HG02884 (cell line): ENCODE measurements at regions not wholly inside any gene's neighbourhood (a gene's known extent, or its start where the extent isn't known, plus 50 kb on each side); places are given as distances from the start of the nearest gene placed in this dataset.

Experiments used
- ATAC-seq: cut with Tn5 transposase; IDR thresholded peaks from one replicate; pipeline ENCODE4 v1.9.1; 2021; ENCODE audit warnings: mild to moderate bottlenecking, moderate library complexity; ENCODE audit not compliant: unreplicated experiment

DNA sequence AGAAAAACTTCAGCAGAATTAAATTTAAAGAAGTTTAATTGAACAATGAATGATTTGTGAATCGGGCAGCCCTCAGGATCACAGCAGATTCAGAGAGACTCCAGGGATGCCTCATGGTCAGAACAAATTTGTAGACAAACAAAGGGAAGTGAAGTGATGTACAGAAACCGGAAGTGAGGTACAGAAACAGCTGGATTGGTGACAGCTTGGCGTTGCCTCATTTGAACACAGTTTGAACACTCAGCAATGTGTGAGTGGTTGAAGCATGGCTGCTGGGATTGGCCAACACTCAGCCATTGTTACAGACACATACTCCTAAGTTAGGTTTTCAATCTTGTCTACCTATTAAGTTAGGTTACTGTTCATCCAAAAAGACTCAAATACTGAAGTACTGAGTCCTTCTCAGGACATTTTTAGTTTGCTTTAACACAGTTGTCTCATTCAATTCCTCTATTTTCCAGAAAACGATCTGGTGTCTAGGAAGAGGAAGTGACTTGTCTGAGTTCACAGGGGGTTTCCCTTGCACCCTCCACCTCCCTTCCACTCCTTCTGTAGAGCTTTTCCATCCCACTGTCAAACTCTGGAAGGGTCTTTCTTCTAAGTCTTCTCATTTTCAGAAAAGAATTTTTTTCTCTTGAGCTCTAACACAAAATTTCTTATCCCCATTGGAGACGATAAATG is 137.9 kb downstream of the SLC4A3 start:
- ATAC-seq: no peak

DNA sequence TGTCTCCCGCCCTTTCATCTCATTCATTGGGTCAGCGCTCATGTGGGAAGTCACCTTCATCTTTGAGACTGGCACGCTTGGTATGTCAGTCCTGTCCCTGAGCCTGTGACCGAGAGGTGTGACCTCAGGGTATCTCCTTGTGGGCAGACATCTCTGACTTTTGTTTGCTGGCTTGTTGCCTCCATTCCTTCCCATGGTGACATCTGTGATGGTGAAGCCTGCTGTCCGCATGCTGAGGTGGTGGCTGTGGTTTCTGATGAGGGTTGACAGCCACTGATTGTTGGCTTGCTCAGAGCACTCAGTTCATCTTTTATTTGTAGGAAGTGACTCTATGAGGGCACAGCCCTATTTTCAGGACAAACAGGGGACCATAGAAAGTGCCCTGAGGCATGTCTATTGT is 139.2 kb downstream of the SLC4A3 start:
- ATAC-seq: no peak

DNA sequence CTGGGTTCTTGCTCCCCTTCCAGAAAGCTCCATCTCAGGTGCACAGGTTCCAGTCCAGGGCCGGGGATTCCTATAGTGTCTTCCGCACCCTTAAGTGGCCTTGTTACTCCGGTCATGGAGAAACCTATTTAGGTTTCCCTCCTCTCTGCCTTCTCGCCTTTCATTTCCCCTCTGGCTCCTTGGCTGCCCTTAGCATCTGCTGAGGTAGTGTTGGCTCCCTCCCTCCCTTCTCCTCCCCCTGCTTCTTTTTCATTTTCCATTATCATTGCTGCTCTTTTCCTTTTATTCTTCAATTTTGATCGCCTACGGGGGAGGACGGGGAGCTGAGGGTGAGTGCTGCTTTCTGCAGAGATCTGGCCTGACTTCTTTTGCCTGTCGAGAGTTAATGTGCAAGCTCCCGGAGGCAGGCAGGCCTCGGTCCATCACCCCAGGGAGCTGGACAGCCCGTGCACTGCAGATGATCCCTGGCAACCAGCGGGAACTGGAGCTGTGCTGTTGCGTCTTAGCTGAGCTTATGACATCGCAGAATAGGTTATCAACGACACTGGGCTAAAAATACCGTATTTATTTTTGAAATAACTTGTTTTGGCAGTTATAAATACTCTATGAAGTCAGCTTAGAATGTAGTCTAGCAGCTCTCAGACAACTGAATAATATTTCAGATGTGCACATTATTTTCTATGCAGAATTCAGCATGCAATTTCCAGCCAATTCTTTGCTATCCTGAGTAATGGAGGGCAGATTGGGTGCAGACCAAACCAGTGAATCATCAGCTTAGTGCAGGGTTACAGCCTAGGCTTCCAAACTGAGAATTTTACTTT is 141.9 kb downstream of the SLC4A3 start:
- no peak for ATAC-seq

GRCh38 chr2:219772103-219772635 is 144.7 kb downstream of the SLC4A3 start:
- no peak for ATAC-seq

GRCh38 chr2:219772697-219773096 is 145.3 kb downstream of the SLC4A3 start:
- ATAC-seq: no peak

- ATAC-seq: no peak
Observed at GRCh38 chr2:219775506-219775905, 148.1 kb downstream of the SLC4A3 start.

- ATAC-seq: no peak
Observed at GRCh38 chr2:219777388-219777787, 150.0 kb downstream of the SLC4A3 start.

DNA sequence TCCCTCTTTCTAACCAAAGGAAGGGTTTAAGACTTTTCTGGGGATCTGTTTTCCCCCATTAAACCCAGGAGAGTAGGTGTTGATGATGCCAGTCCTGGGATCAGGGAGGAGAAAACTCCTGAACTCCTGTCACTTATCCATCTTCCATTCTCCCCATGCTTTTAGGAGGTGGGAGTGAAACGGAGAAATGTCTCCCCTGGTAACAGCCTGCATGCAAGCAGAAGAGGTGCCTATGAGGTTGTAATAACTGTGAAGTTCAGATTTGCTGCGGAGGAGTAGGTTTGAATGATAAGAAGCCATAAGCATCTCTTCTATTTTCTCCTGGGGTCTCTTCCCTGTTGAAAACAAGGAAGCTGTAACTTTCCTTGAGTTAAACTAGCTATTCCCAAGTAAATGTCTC is 150.8 kb downstream of the SLC4A3 start:
- no peak for ATAC-seq

GRCh38 chr2:219782737-219783348 is 155.4 kb downstream of the SLC4A3 start:
- no peak for ATAC-seq

- no peak for ATAC-seq
Observed at GRCh38 chr2:219783359-219783975, 156.0 kb downstream of the SLC4A3 start.

DNA sequence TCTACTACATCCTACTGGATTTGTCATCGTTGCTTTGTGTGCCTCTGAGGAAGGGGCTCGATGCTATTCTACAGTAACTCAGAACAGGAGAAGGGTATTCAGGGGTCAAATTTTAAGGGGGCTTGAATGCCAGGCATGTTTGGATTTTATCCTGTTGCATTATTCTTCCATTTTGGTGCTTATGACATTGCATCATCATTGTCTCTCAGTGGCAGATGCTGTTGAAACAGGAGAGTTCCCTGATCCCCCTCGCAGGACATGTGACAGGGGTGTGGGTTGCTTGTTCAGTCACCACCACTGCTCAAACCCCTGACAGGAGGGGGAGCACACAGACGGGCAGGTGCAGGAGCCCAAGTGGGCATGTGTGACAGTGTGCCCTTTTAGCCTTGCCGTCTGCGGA is 156.7 kb downstream of the SLC4A3 start:
- no peak for ATAC-seq

- ATAC-seq: no peak
Observed at GRCh38 chr2:219789476-219789875, 162.0 kb downstream of the SLC4A3 start.

DNA sequence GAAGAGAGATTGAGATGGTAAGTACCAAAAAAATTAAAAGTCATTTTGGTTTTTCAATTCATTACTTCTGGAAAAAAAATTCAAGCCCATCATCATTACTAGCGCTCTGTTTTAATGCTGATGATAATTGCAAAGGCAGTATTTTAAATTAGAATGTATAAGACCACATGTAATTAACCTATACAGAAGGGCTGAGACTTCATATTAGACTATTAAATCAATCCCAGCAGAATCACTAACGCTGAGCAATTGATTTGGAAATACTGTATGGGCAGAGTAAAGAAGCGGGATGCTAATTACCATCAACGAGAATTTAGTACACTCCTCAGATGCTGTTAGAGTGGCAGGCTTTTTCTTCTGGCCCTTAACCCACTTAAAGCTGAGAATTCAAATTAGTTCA is 165.0 kb downstream of the SLC4A3 start:
- no peak for ATAC-seq

DNA sequence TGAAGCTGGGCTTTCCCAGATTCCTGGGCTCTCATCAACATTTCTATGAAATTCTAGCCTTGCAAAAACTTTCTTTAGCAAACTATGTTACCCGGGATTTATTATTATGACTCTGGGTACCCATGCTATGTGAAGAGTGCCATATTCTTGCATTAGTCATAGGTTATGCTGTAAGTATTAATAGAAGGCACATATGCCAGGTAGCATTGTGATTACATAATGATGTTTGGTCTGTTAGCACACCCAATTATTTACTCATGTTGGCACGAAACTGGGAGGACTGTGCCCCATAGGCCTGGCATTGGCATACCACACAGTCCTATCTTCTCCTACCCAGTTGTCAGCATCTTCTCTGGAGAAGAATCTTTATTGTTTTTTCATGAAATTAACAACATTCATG is 171.0 kb downstream of the SLC4A3 start:
- no peak for ATAC-seq

DNA sequence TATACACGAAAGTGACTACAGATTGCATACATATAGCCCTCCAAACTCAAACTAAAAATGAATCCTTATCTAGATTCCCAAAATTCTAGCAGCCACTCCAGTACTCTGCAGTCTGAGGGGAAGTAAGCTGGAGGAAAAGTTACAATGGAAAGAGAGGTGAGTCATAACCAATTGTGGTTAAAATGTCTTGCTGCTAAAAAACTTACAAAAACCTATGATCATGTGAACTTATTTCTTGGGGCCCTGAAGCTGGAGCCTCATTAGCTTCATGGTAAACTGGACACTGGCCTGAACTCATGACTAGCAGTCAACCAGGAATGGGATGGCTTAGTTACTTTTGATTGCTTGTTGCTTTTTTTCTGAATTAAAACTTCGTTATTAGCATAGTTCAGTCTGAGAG is 175.9 kb downstream of the SLC4A3 start:
- ATAC-seq: no peak

DNA sequence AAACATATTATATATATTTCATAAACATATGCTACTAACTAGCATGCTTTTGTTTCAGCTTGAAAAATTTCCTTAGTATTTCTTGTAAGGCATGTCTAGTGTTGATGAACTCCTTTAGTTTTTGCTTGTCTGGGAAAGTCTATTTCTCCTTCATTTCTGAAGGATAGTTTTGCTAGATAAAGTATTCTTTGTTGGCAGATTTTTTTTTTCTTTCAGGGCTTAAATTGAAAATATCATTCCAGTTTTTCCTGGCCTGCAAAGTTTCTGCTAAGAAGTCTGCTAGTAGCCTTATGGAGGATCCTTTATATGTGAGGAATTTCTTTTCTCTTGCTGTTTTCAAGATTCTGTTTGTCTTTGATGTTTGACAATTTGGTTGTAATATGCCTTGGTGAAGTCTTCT is 183.5 kb downstream of the SLC4A3 start:
- no peak for ATAC-seq

- ATAC-seq: no peak
Observed at GRCh38 chr2:219812672-219813071, 185.2 kb downstream of the SLC4A3 start.

GRCh38 chr2:219820767-219821166 is 193.3 kb downstream of the SLC4A3 start:
- ATAC-seq: no peak

- no peak for ATAC-seq
Observed at GRCh38 chr2:219823574-219823973, 196.1 kb downstream of the SLC4A3 start.

DNA sequence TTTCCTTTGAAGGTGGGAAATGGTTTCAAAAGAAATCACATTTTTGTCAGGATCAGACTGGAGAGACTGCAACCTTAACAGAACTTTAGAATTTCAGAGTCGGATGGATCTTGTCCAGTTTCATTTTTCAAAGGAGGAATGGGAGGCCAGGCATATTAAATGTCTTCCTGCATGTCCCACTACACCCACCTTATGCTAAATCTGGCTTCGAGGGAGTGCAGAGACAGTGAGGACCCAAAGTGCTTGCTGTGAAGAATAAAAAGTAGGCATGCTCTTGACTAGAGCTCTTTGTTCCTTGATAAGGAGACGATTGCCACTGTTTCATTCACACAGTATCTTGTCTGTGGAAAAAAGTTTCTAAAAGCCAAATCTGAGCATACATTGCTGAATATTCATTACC is 197.6 kb downstream of the SLC4A3 start:
- ATAC-seq: no peak

DNA sequence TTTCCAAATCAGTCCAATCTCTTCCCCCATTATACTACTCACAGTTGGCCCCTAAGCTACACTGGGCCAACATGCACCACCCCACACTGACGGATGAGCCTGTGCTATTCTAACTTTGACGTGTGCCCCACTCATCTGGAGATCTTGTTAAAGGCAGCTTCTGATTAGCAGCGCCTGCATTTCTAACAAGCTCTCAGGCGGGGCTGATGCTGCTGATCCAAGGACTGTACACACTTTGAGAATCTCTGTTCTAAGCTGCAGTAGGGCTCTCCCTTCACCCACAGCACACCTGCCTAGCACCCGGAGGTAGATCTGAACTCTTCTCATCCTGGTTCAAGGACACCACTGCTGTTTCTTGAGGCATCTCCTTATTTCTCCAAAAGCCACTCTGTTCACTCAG is 200.7 kb downstream of the SLC4A3 start:
- no peak for ATAC-seq
